Tibial artery (tissue), 4 donors: ENCODE measurements at regions not wholly inside any gene's neighbourhood (a gene's known extent, or its start where the extent isn't known, plus 50 kb on each side); places are given as distances from the start of the nearest gene placed in this dataset.
"Not testable (repeated sequence)": the region's sequence is repeated elsewhere in the genome, so short reads cannot be mapped to it uniquely, and the experiment has no call there.

Experiments used
- DNase-seq, 2 donors: peaks; one replicate each; pipeline ENCODE4 v3.0.0-alpha.2; 2019
- H3K27ac ChIP-seq, 2 donors: fragments of 200-600 bp; sonication (generic) in 1 of 2; 1 replicate in 1 of 2; 2 replicates in 1 of 2; pipeline ENCODE4 v1.5.1; 2018 to 2019; ENCODE audit warnings: mild to moderate bottlenecking in 1 of 2
- H3K27me3 ChIP-seq, 2 donors: fragments of 200-600 bp; sonication (generic) in 1 of 2; one replicate each; pipeline versions ENCODE4 v1.5.1 to v1.6.0; 2016 to 2019
- H3K36me3 ChIP-seq, 3 donors: fragments of 200-600 bp; sonication (generic) in 2 of 3; one replicate each; pipeline ENCODE4 v1.5.1; 2016 to 2019; ENCODE audit warnings: mild to moderate bottlenecking in 2 of 3
- H3K4me1 ChIP-seq, 4 donors: fragments of 200-600 bp; sonication (generic) in 2 of 4; 1 replicate in 3 of 4; 2 replicates in 1 of 4; pipeline ENCODE4 v1.5.1; 2016 to 2019
- H3K4me3 ChIP-seq, 2 donors: fragments of 200-600 bp; sonication (generic) in 1 of 2; 1 replicate in 1 of 2; 2 replicates in 1 of 2; pipeline ENCODE4 v1.5.1; 2018 to 2019; ENCODE audit warnings: mild to moderate bottlenecking in 2 of 2
- H3K9me3 ChIP-seq, 3 donors: fragments of 200-600 bp; sonication (generic) in 1 of 3; one replicate each; pipeline ENCODE4 v1.5.1; 2016 to 2019
- CTCF ChIP-seq, 2 experiments: fragments of 200-600 bp in 1 of 2; fragments of 450-650 bp in 1 of 2; IDR thresholded peaks; one replicate each; pipeline ENCODE4 v1.5.1; 2017 to 2019; ENCODE audit warnings: antibody characterized with exemption in 2 of 2, mild to moderate bottlenecking in 1 of 2, moderate library complexity in 1 of 2
- intact Hi-C: fragments of 100-400 bp; cut with DNase I; formaldehyde crosslinking; loops from one replicate; pipeline ENCODE4 v1.15.0; 2023; ENCODE audit warnings: low total_unique reads

DNA sequence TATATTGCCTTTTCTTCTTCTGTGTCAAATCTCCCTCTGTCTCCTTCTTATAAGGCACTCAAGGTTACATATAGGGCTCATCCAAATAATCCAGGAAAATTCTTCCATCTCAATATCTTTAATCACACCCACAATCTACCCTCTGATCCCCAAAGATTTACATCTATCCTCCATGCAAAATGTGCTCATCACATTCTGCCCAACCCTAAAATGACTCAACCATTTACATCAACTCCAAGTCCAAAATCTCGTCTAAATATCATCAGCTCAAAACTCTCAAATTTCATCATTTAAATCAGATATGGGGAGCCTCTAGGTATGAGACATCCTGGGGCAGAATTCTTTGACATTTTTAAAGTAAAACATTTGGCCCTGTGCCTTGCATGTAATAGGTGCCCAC is 1349.8 kb downstream of the SUCLG1 start:
- intact Hi-C loops: no loop called here
- H3K36me3 ChIP-seq: no peaks in the 10 kb centered on the region

GRCh38 chr2:83106853-83107252 is 1352.2 kb downstream of the SUCLG1 start:
- no peaks in the 10 kb centered on the region for H3K9me3 ChIP-seq
- intact Hi-C loops: no loop called here
- H3K27me3 ChIP-seq: no peaks in the 10 kb centered on the region
- no peak overlapping the region for H3K4me3 ChIP-seq
- no peaks in the 10 kb centered on the region for H3K4me1 ChIP-seq
- DNase-seq: no peak
- H3K36me3 ChIP-seq: no peaks in the 10 kb centered on the region
- no peak for TF ChIP-seq CTCF (IDR thresholded peaks at IDR 0.05)
- H3K27ac ChIP-seq: no peak overlapping the region

More for the DNA sequence above, 1349.8 kb downstream of the SUCLG1 start:
- DNase-seq: no peak
- no peaks in the 10 kb centered on the region for H3K9me3 ChIP-seq
- no peak for TF ChIP-seq CTCF (IDR thresholded peaks at IDR 0.05)
- H3K27me3 ChIP-seq: no peaks in the 10 kb centered on the region
- H3K4me3 ChIP-seq: no peak overlapping the region
- no peak overlapping the region for H3K27ac ChIP-seq
- no peaks in the 10 kb centered on the region for H3K4me1 ChIP-seq

GRCh38 chr2:83104202-83104601 is 1354.9 kb downstream of the SUCLG1 start:
- no peak for DNase-seq
- no peak overlapping the region for H3K27ac ChIP-seq
- no peak for TF ChIP-seq CTCF (IDR thresholded peaks at IDR 0.05)
- intact Hi-C loops: no loop called here
- H3K4me3 ChIP-seq: no peak overlapping the region
- H3K9me3 ChIP-seq: no peaks in the 10 kb centered on the region
- H3K27me3 ChIP-seq: no peaks in the 10 kb centered on the region
- no peaks in the 10 kb centered on the region for H3K36me3 ChIP-seq
- no peaks in the 10 kb centered on the region for H3K4me1 ChIP-seq

DNA sequence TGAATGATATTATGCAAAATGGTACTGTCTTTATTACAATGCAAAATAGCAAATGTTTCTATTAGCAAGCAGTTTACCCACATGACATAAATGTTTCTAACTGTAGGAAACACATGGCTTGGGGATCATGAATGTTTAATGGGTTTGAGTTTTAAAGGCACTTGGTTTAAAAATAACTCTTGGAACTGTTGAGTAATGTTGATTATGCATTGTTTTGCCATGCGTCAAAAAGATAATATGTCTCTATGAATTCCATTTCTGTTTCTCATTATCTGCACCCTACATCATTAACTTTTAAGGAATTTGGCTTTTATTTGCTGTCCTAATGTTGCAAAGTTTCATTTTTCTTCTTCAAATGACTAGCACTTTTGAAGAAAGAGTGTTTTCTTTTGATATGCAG is 1355.5 kb downstream of the SUCLG1 start:
- Histone ChIP-seq H3K27ac (no peak overlapping the region), H3K4me3 (no peak overlapping the region), H3K4me1 (no peaks in the 10 kb centered on the region), H3K9me3 (no peaks in the 10 kb centered on the region), H3K27me3 (no peaks in the 10 kb centered on the region), H3K36me3 (no peaks in the 10 kb centered on the region)
- TF ChIP-seq CTCF (IDR thresholded peaks at IDR 0.05): no peak
- no peak for DNase-seq
- intact Hi-C loops: no loop called here

DNA sequence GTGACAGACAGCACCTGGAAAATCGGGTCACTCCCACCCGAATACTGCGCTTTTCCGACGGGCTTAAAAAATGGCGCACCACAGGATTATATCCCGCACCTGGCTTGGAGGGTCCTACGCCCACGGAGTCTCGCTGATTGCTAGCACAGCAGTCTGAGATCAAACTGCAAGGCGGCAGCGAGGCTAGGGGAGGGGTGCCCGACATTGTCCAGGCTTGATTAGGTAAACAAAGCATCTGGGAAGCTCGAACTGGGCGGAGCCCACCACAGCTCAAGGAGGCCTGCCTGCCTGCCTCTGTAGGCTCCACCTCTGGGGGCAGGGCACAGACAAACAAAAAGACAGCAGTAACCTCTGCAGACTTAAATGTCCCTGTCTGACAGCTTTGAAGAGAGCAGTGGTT is 1370.0 kb downstream of the SUCLG1 start:
- DNase-seq, intact Hi-C loops, H3K4me3 ChIP-seq, H3K36me3 ChIP-seq, H3K9me3 ChIP-seq, H3K27me3 ChIP-seq, H3K27ac ChIP-seq, H3K4me1 ChIP-seq: not testable (repeated sequence)

DNA sequence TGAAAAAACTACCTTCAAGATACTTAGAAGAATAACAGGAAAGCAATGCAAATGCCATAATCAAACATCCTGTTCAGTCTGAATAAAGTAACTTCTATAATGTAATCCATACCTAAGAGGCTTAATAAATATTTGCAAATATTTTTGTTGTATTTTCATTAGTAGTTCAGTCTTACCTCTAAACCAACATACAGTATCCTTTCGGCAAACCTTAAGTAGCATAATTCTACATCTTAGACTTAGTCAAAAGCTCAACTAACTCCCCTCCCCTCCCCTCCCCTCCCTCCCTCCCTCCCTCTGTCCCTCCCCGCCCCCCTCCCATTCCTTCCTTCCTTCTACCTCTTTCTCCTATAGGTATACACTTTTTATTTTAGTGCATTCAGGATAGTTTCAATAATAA is 1373.2 kb downstream of the SUCLG1 start:
- Histone ChIP-seq H3K4me3 (no peak overlapping the region), H3K4me1 (no peaks in the 10 kb centered on the region), H3K27me3 (no peaks in the 10 kb centered on the region), H3K27ac (no peak overlapping the region), H3K9me3 (no peaks in the 10 kb centered on the region), H3K36me3 (no peaks in the 10 kb centered on the region)
- intact Hi-C loops: no loop called here
- no peak for TF ChIP-seq CTCF (IDR thresholded peaks at IDR 0.05)
- DNase-seq: no peak
